H1 (cell line): ENCODE measurements at regions not wholly inside any gene's neighbourhood (a gene's known extent, or its start where the extent isn't known, plus 50 kb on each side); places are given as distances from the start of the nearest gene placed in this dataset.

Experiments used
- CTCF ChIA-PET: fragments of 300-600 bp; sonication (Branson Sonifier 250); formaldehyde crosslinking; loops from one replicate; lab custom pipeline; 2021; ENCODE audit not compliant: partially characterized antibody; lab: Charles Lee
- POLR2A ChIA-PET: fragments of 300-600 bp; sonication (Branson Sonifier 250); formaldehyde crosslinking; loops from one replicate; lab custom pipeline; 2021; ENCODE audit warnings: inconsistent platforms; ENCODE audit not compliant: partially characterized antibody; lab: Charles Lee
- DNase-seq, 2 experiments: peaks; one replicate each; pipeline versions ENCODE4 v3.0.0 to v3.0.0-alpha.2; 2010 to 2022; ENCODE audit warnings: low spot score in 2 of 2, low read depth in 1 of 2, mixed read lengths in 1 of 2
- FAIRE-seq: peaks from 2 replicates; lab custom pipeline; 2011; peaks lifted over from hg19 to GRCh38; lab: Jason Lieb, UNC
- H2AFZ ChIP-seq: 2 replicates; pipeline ENCODE4 v1.8.1; 2012; ENCODE audit warnings: low read length, inconsistent platforms
- H2AK5ac ChIP-seq: 2 replicates; pipeline ENCODE4 v1.6.1; 2013; ENCODE audit warnings: low read depth, low read length
- H2BK120ac ChIP-seq: replicated peaks from 2 replicates; pipeline ENCODE3; 2013; ENCODE audit warnings: low read depth, low read length, inconsistent platforms
- H2BK12ac ChIP-seq: 2 replicates; pipeline ENCODE4 v1.6.1; 2013; ENCODE audit warnings: low read depth, low read length
- H2BK15ac ChIP-seq: 2 replicates; pipeline ENCODE4 v1.6.1; 2013; ENCODE audit warnings: low read length
- H2BK20ac ChIP-seq: 2 replicates; pipeline ENCODE4 v1.6.1; 2013; ENCODE audit warnings: low read length
- H2BK5ac ChIP-seq: 2 replicates; pipeline ENCODE4 v1.6.1; 2013; ENCODE audit warnings: low read depth, low read length
- H3K14ac ChIP-seq: 2 replicates; pipeline ENCODE4 v1.6.1; 2013; ENCODE audit warnings: inconsistent platforms; ENCODE audit not compliant: insufficient read length
- H3K18ac ChIP-seq: 2 replicates; pipeline ENCODE4 v1.6.1; 2013; ENCODE audit warnings: low read length; ENCODE audit errors: extremely low read depth
- H3K23ac ChIP-seq: 2 replicates; pipeline ENCODE4 v1.6.1; 2013; ENCODE audit warnings: inconsistent platforms; ENCODE audit not compliant: insufficient read length
- H3K23me2 ChIP-seq: 2 replicates; pipeline ENCODE4 v1.6.1; 2013; ENCODE audit warnings: low read depth, low read length
- H3K27ac ChIP-seq: 2 replicates; pipeline ENCODE4 v1.6.1; 2011; ENCODE audit warnings: low read depth, low read length, inconsistent platforms
- H3K27me3 ChIP-seq, 4 experiments: replicated peaks in 1 of 4; 1 replicate in 1 of 4; 2 replicates in 3 of 4; pipeline versions ENCODE4 v1.6.1 to v1.8.1; 2011 to 2013; ENCODE audit warnings: low read length in 3 of 4, mild to moderate bottlenecking in 3 of 4, inconsistent platforms in 2 of 4, mixed read lengths in 2 of 4, moderate library complexity in 1 of 4; ENCODE audit not compliant: control insufficient read depth in 3 of 4, insufficient read depth in 3 of 4; ENCODE audit errors: extremely low read depth in 1 of 4
- H3K36me3 ChIP-seq, 4 experiments: 2 replicates each; pipeline versions ENCODE4 v1.6.1 to v1.8.1; 2011 to 2013; ENCODE audit warnings: mild to moderate bottlenecking in 4 of 4, low read length in 3 of 4, moderate library complexity in 2 of 4, control low read depth in 1 of 4, inconsistent platforms in 1 of 4; ENCODE audit not compliant: insufficient read depth in 4 of 4, control insufficient read depth in 2 of 4
- H3K4ac ChIP-seq: replicated peaks from 2 replicates; pipeline ENCODE3; 2013; ENCODE audit warnings: low read length, low read depth, mixed read lengths, inconsistent platforms; ENCODE audit not compliant: insufficient read length
- H3K4me1 ChIP-seq, 4 experiments: replicated peaks in 1 of 4; 1 replicate in 1 of 4; 2 replicates in 3 of 4; pipeline versions ENCODE4 v1.6.1 to v1.8.1; 2011 to 2013; ENCODE audit warnings: low read length in 3 of 4, inconsistent platforms in 2 of 4, mixed read lengths in 1 of 4; ENCODE audit not compliant: insufficient read depth in 4 of 4, control insufficient read depth in 3 of 4
- H3K4me2 ChIP-seq, 2 experiments: 2 replicates each; pipeline versions ENCODE4 v1.6.1 to v1.8.1; 2011 to 2013; ENCODE audit warnings: low read depth in 2 of 2, low read length in 2 of 2, control low read depth in 1 of 2, inconsistent platforms in 1 of 2, mild to moderate bottlenecking in 1 of 2; ENCODE audit not compliant: insufficient read depth in 1 of 2
- H3K4me3 ChIP-seq, 4 experiments: fragments of 200-600, 300-600 bp in 1 of 4; sonication (generic), shearing (Covaris generic), sonication (Bioruptor Twin) in 1 of 4; 2 replicates each; pipeline versions ENCODE4 v1.5.1 to v1.8.1; 2011 to 2016; ENCODE audit warnings: low read length in 4 of 4, low read depth in 3 of 4, control low read depth in 2 of 4, inconsistent platforms in 2 of 4, mild to moderate bottlenecking in 2 of 4, mixed read lengths in 1 of 4, moderate library complexity in 1 of 4; ENCODE audit not compliant: insufficient read depth in 2 of 4; ENCODE audit errors: extremely low read depth in 1 of 4
- H3K56ac ChIP-seq: replicated peaks from 2 replicates; pipeline ENCODE3; 2013; ENCODE audit warnings: low read depth, mild to moderate bottlenecking, mixed read lengths, low read length, inconsistent platforms; ENCODE audit not compliant: insufficient read length
- H3K79me1 ChIP-seq: 2 replicates; pipeline ENCODE4 v1.6.1; 2013; ENCODE audit warnings: low read depth, low read length, control low read depth
- H3K79me2 ChIP-seq, 2 experiments: 2 replicates each; pipeline versions ENCODE4 v1.6.1 to v1.8.1; 2012 to 2013; ENCODE audit warnings: low read length in 2 of 2, mild to moderate bottlenecking in 2 of 2, inconsistent platforms in 1 of 2; ENCODE audit not compliant: insufficient read depth in 2 of 2, control insufficient read depth in 1 of 2
- H3K9ac ChIP-seq, 4 experiments: replicated peaks in 1 of 4; 1 replicate in 1 of 4; 2 replicates in 3 of 4; pipeline versions ENCODE4 v1.6.1 to v1.8.1; 2011 to 2013; ENCODE audit warnings: low read depth in 3 of 4, low read length in 3 of 4, control low read depth in 2 of 4, mild to moderate bottlenecking in 2 of 4, moderate library complexity in 2 of 4, inconsistent platforms in 1 of 4; ENCODE audit errors: extremely low read depth in 1 of 4
- H3K9me3 ChIP-seq, 2 experiments: 2 replicates each; pipeline versions ENCODE4 v1.6.1 to v1.8.1; 2012 to 2013; ENCODE audit warnings: mild to moderate bottlenecking in 2 of 2, moderate library complexity in 2 of 2, control low read depth in 1 of 2, inconsistent platforms in 1 of 2, low read depth in 1 of 2, low read length in 1 of 2, mixed read lengths in 1 of 2; ENCODE audit not compliant: insufficient read depth in 2 of 2
- H4K20me1 ChIP-seq, 2 experiments: replicated peaks in 1 of 2; 2 replicates each; pipeline versions ENCODE3 to v1.8.1; 2011 to 2013; ENCODE audit warnings: inconsistent platforms in 2 of 2, low read length in 2 of 2, mild to moderate bottlenecking in 1 of 2; ENCODE audit not compliant: insufficient read depth in 2 of 2, control insufficient read depth in 1 of 2
- H4K5ac ChIP-seq: 2 replicates; pipeline ENCODE4 v1.6.1; 2013; ENCODE audit warnings: low read length, low read depth, mixed read lengths, inconsistent platforms; ENCODE audit not compliant: insufficient read length
- H4K8ac ChIP-seq: 2 replicates; pipeline ENCODE4 v1.8.0; 2013; ENCODE audit warnings: mild to moderate bottlenecking, moderate library complexity, low read length, inconsistent platforms; ENCODE audit not compliant: insufficient read depth; ENCODE audit errors: extremely low read depth
- H4K91ac ChIP-seq: replicated peaks from 2 replicates; pipeline ENCODE3; 2013; ENCODE audit warnings: low read length, mixed read lengths, inconsistent platforms; ENCODE audit not compliant: insufficient read length
- ASH2L ChIP-seq: fragments of 200-600, 300-600 bp; sonication (generic); IDR thresholded peaks from one replicate; pipeline ENCODE4 v1.7.1; 2017; ENCODE audit warnings: low read length
- EZH2 ChIP-seq: fragments of 200-600 bp; sonication (generic); IDR thresholded peaks from 2 replicates; pipeline ENCODE4 v1.7.1; 2012; ENCODE audit warnings: low read depth, mild to moderate bottlenecking, moderate library complexity, low read length, inconsistent platforms; ENCODE audit not compliant: severe bottlenecking
- KDM1A ChIP-seq: fragments of 200-600, 300-600 bp; sonication (generic); IDR thresholded peaks from 2 replicates; pipeline ENCODE4 v1.7.1; 2016; ENCODE audit warnings: mild to moderate bottlenecking, low read length, borderline replicate concordance
- NANOG ChIP-seq: IDR thresholded peaks from 2 replicates; pipeline ENCODE4 v1.6.1; 2011; ENCODE audit warnings: low read length, low read depth, mild to moderate bottlenecking, inconsistent platforms; ENCODE audit not compliant: insufficient read depth, poor library complexity, severe bottlenecking
- NRF1 ChIP-seq: IDR thresholded peaks from 2 replicates; pipeline ENCODE4 v1.6.1; 2011; ENCODE audit warnings: mild to moderate bottlenecking, low read depth, low read length, improper control_type of control experiment

DNA sequence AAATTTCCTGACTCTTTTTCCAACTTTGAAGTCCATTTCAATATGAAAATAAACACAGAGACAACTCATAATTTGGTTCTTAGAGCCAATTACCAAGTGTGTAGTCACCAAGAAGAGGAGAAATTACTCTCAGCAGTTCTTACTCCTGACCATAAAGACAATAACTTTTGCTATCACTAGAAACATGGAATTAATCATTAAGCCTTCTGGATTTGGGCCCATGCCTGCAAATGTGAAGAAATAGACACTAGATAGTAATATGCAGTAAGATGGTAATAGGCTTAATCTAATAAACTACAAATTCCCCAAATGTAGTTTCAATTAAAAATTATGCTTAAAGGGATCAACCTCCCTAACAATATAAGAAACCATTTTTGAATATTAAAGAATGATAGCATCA lies 185.1 kb upstream of the AGTR1 start:
- Histone ChIP-seq H2BK12ac (no peak overlapping the region), H2BK15ac (no peak overlapping the region), H3K4me1 (no peaks in the 10 kb centered on the region), H2AFZ (no peak overlapping the region), H3K36me3 (no peaks in the 10 kb centered on the region), H2AK5ac (no peak overlapping the region), H3K14ac (no peak overlapping the region), H3K4me3 (no peak overlapping the region), H4K5ac (no peak overlapping the region), H3K9me3 (no peaks in the 10 kb centered on the region), H3K27me3 (no peaks in the 10 kb centered on the region), H2BK120ac (no peak overlapping the region), H4K8ac (no peak overlapping the region), H3K23me2 (no peaks in the 10 kb centered on the region), H2BK5ac (no peak overlapping the region), H3K4me2 (no peak overlapping the region), H3K23ac (no peak overlapping the region), H3K9ac (no peak overlapping the region), H3K79me2 (no peaks in the 10 kb centered on the region), H3K27ac (no peak overlapping the region), H3K79me1 (no peaks in the 10 kb centered on the region), H2BK20ac (no peak overlapping the region), H3K56ac (no peak overlapping the region), H3K4ac (no peak overlapping the region), H4K91ac (no peak overlapping the region), H4K20me1 (no peaks in the 10 kb centered on the region), H3K18ac (no peak overlapping the region)
- no peak for TF ChIP-seq NRF1
- no peak for TF ChIP-seq NANOG
- no peak for TF ChIP-seq EZH2
- no peak for TF ChIP-seq KDM1A
- TF ChIP-seq ASH2L = no peak
- POLR2A ChIA-PET = no interaction called here
- FAIRE-seq (no peak), DNase-seq (no peak)
- CTCF ChIA-PET = no interaction called here
